ENCODE measurements at regions not wholly inside any gene's neighbourhood (a gene's known extent, or its start where the extent isn't known, plus 50 kb on each side); places are given as distances from the start of the nearest gene placed in this dataset.
"Not testable (repeated sequence)": the region's sequence is repeated elsewhere in the genome, so short reads cannot be mapped to it uniquely, and the experiment has no call there.

DNA sequence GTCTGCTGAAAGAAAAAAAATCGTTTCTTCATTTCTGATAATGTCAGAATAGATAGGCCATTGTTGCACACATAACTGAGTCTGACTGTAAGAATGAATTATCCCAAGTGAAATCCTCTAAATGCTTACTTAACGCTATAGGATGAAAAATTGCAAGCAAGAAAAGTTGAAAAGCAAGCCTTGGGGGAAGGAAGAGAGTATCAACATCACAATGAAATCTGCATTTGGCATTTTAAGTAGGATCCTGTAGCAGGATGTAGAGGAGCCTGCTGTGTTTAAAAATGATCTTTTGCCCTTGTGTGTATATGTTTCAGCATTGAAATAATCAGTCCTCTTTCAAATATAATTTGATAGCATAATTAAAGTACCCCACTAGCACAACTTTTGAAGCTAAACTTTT is 464.3 kb upstream of the ZNF337 start:
- TF ChIP-seq, protein P1, sequence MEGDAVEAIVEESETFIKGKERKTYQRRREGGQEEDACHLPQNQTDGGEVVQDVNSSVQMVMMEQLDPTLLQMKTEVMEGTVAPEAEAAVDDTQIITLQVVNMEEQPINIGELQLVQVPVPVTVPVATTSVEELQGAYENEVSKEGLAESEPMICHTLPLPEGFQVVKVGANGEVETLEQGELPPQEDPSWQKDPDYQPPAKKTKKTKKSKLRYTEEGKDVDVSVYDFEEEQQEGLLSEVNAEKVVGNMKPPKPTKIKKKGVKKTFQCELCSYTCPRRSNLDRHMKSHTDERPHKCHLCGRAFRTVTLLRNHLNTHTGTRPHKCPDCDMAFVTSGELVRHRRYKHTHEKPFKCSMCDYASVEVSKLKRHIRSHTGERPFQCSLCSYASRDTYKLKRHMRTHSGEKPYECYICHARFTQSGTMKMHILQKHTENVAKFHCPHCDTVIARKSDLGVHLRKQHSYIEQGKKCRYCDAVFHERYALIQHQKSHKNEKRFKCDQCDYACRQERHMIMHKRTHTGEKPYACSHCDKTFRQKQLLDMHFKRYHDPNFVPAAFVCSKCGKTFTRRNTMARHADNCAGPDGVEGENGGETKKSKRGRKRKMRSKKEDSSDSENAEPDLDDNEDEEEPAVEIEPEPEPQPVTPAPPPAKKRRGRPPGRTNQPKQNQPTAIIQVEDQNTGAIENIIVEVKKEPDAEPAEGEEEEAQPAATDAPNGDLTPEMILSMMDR (IDR thresholded peaks at IDR 0.05): not testable (repeated sequence)
- TF ChIP-seq EZH2phosphoT487 (IDR thresholded peaks at IDR 0.05): not testable (repeated sequence)
